ENCODE measurements at regions not wholly inside any gene's neighbourhood (a gene's known extent, or its start where the extent isn't known, plus 50 kb on each side); places are given as distances from the start of the nearest gene placed in this dataset.

DNA sequence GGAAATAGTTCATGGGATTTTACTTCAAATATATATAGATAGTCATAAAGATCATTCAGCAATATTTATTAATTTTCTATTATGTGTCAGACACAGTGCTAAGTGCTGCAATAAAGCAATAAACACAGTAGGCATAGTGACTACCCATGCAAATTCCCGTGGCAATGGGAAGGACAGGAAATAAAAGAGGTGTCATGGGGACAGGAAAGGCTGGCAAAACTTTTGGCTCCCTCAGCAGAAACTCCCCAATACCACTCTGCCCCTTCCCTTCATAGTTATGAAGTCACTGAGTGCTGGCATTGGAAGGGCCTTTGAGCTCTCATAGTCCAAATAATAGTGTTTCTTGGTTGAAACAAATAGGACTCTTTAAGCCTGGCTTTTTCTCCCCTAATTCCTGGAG lies 104.4 kb upstream of the DPT start:
- Histone ChIP-seq H3K4me1 (peaks cover 53% of the 10 kb centered on the region), H3K36me3 (ENCODE audit: control insufficient read depth, insufficient read depth, low read length) (no peaks in the 10 kb centered on the region; the same call in 1 of the 2 replicates), H3K27me3 (replicated peaks; ENCODE audit: control insufficient read depth, insufficient read depth, low read length) (no peaks in the 10 kb centered on the region), H3K4me3 (ENCODE audit: low read depth, low read length) (no peak overlapping the region), H3K9me3 (peaks cover 2% of the 10 kb centered on the region; the same call in 1 of the 2 replicates)
- H3K4me3 Mint-ChIP-seq (ENCODE audit: unreplicated experiment), result no peak overlapping the region
- H3K27ac Mint-ChIP-seq (ENCODE audit: unreplicated experiment), result peak overlapping the region; percentile 79
- H3K36me3 Mint-ChIP-seq (ENCODE audit: insufficient read depth, unreplicated experiment), result no peaks in the 10 kb centered on the region
- H3K27me3 Mint-ChIP-seq (ENCODE audit: insufficient read depth, unreplicated experiment), result no peaks in the 10 kb centered on the region
- BruUV-seq (replicated peaks), result no TSS peak
- ChIA-PET CTCF (interaction anchor here (1.2 kb wide), 1 partner anchor 230 kb away, joined by 4 read pairs; no protein-coding TSS in a partner anchor), POLR2A (no interaction called here)
- peaks cover 45% of the 10 kb centered on the region for H3K4me1 Mint-ChIP-seq (ENCODE audit: low read depth, unreplicated experiment)
- no peak for TF ChIP-seq CTCF (IDR thresholded peaks at IDR 0.05; ENCODE audit: insufficient read depth in 1 of 2, low read depth in 1 of 2, low read length in 1 of 2, severe bottlenecking in 1 of 2, unreplicated experiment in 1 of 2)
- intact Hi-C loops (cut with micrococcal nuclease; ENCODE audit: unreplicated experiment), result loop anchor here (5.0 kb wide), 1 partner anchor 44 kb away; no protein-coding TSS in a partner anchor
- no peaks in the 10 kb centered on the region for H3K9me3 Mint-ChIP-seq (ENCODE audit: unreplicated experiment)
- DNase-seq, result no peak

GRCh38 chr1:168833801-168834224 lies 104.8 kb upstream of the DPT start:
- Mint-ChIP-seq H3K27ac (ENCODE audit: unreplicated experiment) (peak overlapping the region; percentile 79), H3K9me3 (ENCODE audit: unreplicated experiment) (no peaks in the 10 kb centered on the region), H3K4me3 (ENCODE audit: unreplicated experiment) (peak overlapping the region; percentile 30), H3K27me3 (ENCODE audit: insufficient read depth, unreplicated experiment) (no peaks in the 10 kb centered on the region), H3K4me1 (ENCODE audit: low read depth, unreplicated experiment) (peaks cover 45% of the 10 kb centered on the region), H3K36me3 (ENCODE audit: insufficient read depth, unreplicated experiment) (no peaks in the 10 kb centered on the region)
- no peak for TF ChIP-seq CTCF (IDR thresholded peaks at IDR 0.05; ENCODE audit: insufficient read depth in 1 of 2, low read depth in 1 of 2, low read length in 1 of 2, severe bottlenecking in 1 of 2, unreplicated experiment in 1 of 2)
- Histone ChIP-seq H3K27me3 (replicated peaks; ENCODE audit: control insufficient read depth, insufficient read depth, low read length) (no peaks in the 10 kb centered on the region), H3K36me3 (ENCODE audit: control insufficient read depth, insufficient read depth, low read length) (no peaks in the 10 kb centered on the region; the same call in 1 of the 2 replicates), H3K4me3 (ENCODE audit: low read depth, low read length) (no peak overlapping the region), H3K9me3 (peaks cover 2% of the 10 kb centered on the region; the same call in 1 of the 2 replicates), H3K4me1 (peaks cover 53% of the 10 kb centered on the region)
- intact Hi-C loops (cut with micrococcal nuclease; ENCODE audit: unreplicated experiment), result loop anchor here (1.0 to 5.0 kb wide), 5 partner anchors 27 to 67 kb away; no protein-coding TSS in a partner anchor
- no TSS peak for BruUV-seq (replicated peaks)
- ChIA-PET CTCF (interaction anchor here (1.2 kb wide), 1 partner anchor 231 kb away, joined by 4 read pairs; no protein-coding TSS in a partner anchor), POLR2A (no interaction called here)
- no peak for DNase-seq

GRCh38 chr1:168834225-168834872 lies 105.3 kb upstream of the DPT start:
- ChIA-PET CTCF (interaction anchor here (1.2 kb wide), 1 partner anchor 231 kb away, joined by 4 read pairs; no protein-coding TSS in a partner anchor), POLR2A (no interaction called here)
- H3K9me3 ChIP-seq, result peaks cover 2% of the 10 kb centered on the region; the same call in 1 of the 2 replicates
- no peaks in the 10 kb centered on the region for H3K9me3 Mint-ChIP-seq (ENCODE audit: unreplicated experiment)
- H3K4me1 ChIP-seq, result peaks cover 53% of the 10 kb centered on the region
- no peaks in the 10 kb centered on the region for H3K27me3 Mint-ChIP-seq (ENCODE audit: insufficient read depth, unreplicated experiment)
- H3K27me3 ChIP-seq (replicated peaks; ENCODE audit: control insufficient read depth, insufficient read depth, low read length), result no peaks in the 10 kb centered on the region
- no peaks in the 10 kb centered on the region for H3K36me3 Mint-ChIP-seq (ENCODE audit: insufficient read depth, unreplicated experiment)
- H3K36me3 ChIP-seq (ENCODE audit: control insufficient read depth, insufficient read depth, low read length), result no peaks in the 10 kb centered on the region; the same call in 1 of the 2 replicates
- BruUV-seq (replicated peaks), result TSS peak; percentile 83
- peak overlapping the region; percentile 79 for H3K27ac Mint-ChIP-seq (ENCODE audit: unreplicated experiment)
- H3K4me3 ChIP-seq (ENCODE audit: low read depth, low read length), result no peak overlapping the region
- peak overlapping the region; percentile 30 for H3K4me3 Mint-ChIP-seq (ENCODE audit: unreplicated experiment)
- intact Hi-C loops (cut with micrococcal nuclease; ENCODE audit: unreplicated experiment), result loop anchor here (1.0 to 5.0 kb wide), 5 partner anchors 27 to 68 kb away; no protein-coding TSS in a partner anchor
- peak in 1 of 2 experiments; percentile 52 for DNase-seq
- H3K4me1 Mint-ChIP-seq (ENCODE audit: low read depth, unreplicated experiment), result peaks cover 45% of the 10 kb centered on the region
- no peak for TF ChIP-seq CTCF (IDR thresholded peaks at IDR 0.05; ENCODE audit: insufficient read depth in 1 of 2, low read depth in 1 of 2, low read length in 1 of 2, severe bottlenecking in 1 of 2, unreplicated experiment in 1 of 2)

All from Caco-2 (cell line).